ENCODE measurements at regions not wholly inside any gene's neighbourhood (a gene's known extent, or its start where the extent isn't known, plus 50 kb on each side); places are given as distances from the start of the nearest gene placed in this dataset.

GRCh38 chr6:77337392-77337791, 125.9 kb downstream of the HTR1B start:
- intact Hi-C loops (cut with micrococcal nuclease; ENCODE audit: unreplicated experiment): no loop called here
- Histone ChIP-seq H3K36me3 (ENCODE audit: control insufficient read depth, insufficient read depth, low read length) (no peaks in the 10 kb centered on the region), H3K4me1 (no peaks in the 10 kb centered on the region), H3K4me3 (ENCODE audit: low read depth, low read length) (no peak overlapping the region), H3K27me3 (replicated peaks; ENCODE audit: control insufficient read depth, insufficient read depth, low read length) (no peaks in the 10 kb centered on the region), H3K9me3 (no peaks in the 10 kb centered on the region; the same call in 1 of the 2 replicates)
- H3K9me3 Mint-ChIP-seq (ENCODE audit: unreplicated experiment): peaks cover 7% of the 10 kb centered on the region
- DNase-seq: no peak
- no peaks in the 10 kb centered on the region for H3K36me3 Mint-ChIP-seq (ENCODE audit: insufficient read depth, unreplicated experiment)
- ChIA-PET CTCF (no interaction called here), POLR2A (no interaction called here)
- H3K4me1 Mint-ChIP-seq (ENCODE audit: low read depth, unreplicated experiment): no peaks in the 10 kb centered on the region
- no peak overlapping the region for H3K4me3 Mint-ChIP-seq (ENCODE audit: unreplicated experiment)
- no peak overlapping the region for H3K27ac Mint-ChIP-seq (ENCODE audit: unreplicated experiment)
- TF ChIP-seq, protein P1, sequence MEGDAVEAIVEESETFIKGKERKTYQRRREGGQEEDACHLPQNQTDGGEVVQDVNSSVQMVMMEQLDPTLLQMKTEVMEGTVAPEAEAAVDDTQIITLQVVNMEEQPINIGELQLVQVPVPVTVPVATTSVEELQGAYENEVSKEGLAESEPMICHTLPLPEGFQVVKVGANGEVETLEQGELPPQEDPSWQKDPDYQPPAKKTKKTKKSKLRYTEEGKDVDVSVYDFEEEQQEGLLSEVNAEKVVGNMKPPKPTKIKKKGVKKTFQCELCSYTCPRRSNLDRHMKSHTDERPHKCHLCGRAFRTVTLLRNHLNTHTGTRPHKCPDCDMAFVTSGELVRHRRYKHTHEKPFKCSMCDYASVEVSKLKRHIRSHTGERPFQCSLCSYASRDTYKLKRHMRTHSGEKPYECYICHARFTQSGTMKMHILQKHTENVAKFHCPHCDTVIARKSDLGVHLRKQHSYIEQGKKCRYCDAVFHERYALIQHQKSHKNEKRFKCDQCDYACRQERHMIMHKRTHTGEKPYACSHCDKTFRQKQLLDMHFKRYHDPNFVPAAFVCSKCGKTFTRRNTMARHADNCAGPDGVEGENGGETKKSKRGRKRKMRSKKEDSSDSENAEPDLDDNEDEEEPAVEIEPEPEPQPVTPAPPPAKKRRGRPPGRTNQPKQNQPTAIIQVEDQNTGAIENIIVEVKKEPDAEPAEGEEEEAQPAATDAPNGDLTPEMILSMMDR (IDR thresholded peaks at IDR 0.05; ENCODE audit: insufficient read depth in 1 of 2, low read depth in 1 of 2, low read length in 1 of 2, severe bottlenecking in 1 of 2, unreplicated experiment in 1 of 2): no peak
- no peaks in the 10 kb centered on the region for H3K27me3 Mint-ChIP-seq (ENCODE audit: insufficient read depth, unreplicated experiment)
- BruUV-seq (replicated peaks): no TSS peak

DNA sequence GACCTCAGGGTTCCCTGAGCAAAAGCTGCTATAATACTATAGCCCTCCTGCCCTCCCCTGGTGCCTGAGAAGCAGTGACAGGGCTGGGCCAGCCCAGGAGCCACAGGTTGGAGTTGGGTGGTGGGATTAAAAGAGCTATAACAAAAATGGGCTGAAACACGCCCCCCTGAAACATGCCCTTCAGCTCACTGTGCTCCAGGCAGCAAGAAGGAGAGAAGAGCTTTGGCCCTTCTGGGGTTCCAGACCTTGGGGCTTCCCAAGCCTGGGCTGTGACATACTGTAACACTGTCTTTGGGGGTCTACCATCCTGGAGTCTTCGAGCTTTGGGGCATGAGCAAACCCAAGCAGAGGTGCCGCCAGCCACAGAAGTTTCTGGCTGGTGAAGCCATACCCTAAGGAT, 129.2 kb downstream of the HTR1B start:
- DNase-seq: no peak
- ChIA-PET POLR2A (no interaction called here), CTCF (no interaction called here)
- Mint-ChIP-seq H3K27ac (ENCODE audit: unreplicated experiment) (no peak overlapping the region), H3K27me3 (ENCODE audit: insufficient read depth, unreplicated experiment) (no peaks in the 10 kb centered on the region), H3K4me3 (ENCODE audit: unreplicated experiment) (no peak overlapping the region), H3K36me3 (ENCODE audit: insufficient read depth, unreplicated experiment) (no peaks in the 10 kb centered on the region), H3K9me3 (ENCODE audit: unreplicated experiment) (peaks cover 7% of the 10 kb centered on the region), H3K4me1 (ENCODE audit: low read depth, unreplicated experiment) (no peaks in the 10 kb centered on the region)
- TF ChIP-seq, protein P1 (IDR thresholded peaks at IDR 0.05; ENCODE audit: insufficient read depth in 1 of 2, low read depth in 1 of 2, low read length in 1 of 2, severe bottlenecking in 1 of 2, unreplicated experiment in 1 of 2): no peak
- H3K4me3 ChIP-seq (ENCODE audit: low read depth, low read length): no peak overlapping the region
- no peaks in the 10 kb centered on the region for H3K27me3 ChIP-seq (replicated peaks; ENCODE audit: control insufficient read depth, insufficient read depth, low read length)
- no peaks in the 10 kb centered on the region; the same call in 1 of the 2 replicates for H3K9me3 ChIP-seq
- H3K36me3 ChIP-seq (ENCODE audit: control insufficient read depth, insufficient read depth, low read length): no peaks in the 10 kb centered on the region
- no peaks in the 10 kb centered on the region for H3K4me1 ChIP-seq
- BruUV-seq (replicated peaks): no TSS peak
- intact Hi-C loops (cut with micrococcal nuclease; ENCODE audit: unreplicated experiment): no loop called here

DNA sequence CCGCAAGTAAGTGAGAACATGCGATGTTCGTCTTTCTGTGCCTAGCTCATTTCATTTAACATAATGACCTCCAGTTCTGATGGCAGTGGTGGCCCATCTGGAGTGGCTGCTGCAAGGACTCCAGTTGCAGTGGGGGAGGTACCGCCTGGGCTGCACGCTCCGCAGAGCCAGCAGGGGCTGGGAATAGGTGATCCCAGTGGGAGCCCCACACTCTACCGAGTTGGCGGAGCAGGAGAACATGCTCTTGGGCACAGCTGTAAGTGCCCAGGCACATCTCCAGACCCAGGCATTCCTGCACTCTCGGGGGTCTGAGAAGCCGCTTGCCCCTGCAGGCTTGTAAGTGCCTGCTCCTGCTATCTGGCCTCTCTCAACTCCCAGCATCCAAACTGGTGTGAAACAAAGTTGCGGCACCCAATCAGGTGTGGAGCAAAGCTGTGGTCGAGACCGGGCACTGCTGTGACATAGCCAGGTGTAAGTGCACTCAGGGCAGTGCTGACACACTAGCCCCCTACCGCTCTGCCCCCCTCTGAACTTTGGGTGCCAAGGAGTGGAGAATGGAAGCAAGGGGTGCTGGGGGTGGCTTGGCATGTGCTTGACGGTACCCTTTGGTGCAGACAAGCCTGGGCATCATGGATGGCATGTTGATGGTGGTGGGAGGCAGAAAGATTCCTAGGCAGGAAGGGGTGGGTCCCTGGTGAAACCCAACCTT, 130.2 kb downstream of the HTR1B start:
- ChIA-PET CTCF (no interaction called here), POLR2A (no interaction called here)
- no TSS peak for BruUV-seq (replicated peaks)
- no peaks in the 10 kb centered on the region for H3K36me3 Mint-ChIP-seq (ENCODE audit: insufficient read depth, unreplicated experiment)
- H3K4me1 ChIP-seq: no peaks in the 10 kb centered on the region
- TF ChIP-seq, protein P1 (IDR thresholded peaks at IDR 0.05; ENCODE audit: insufficient read depth in 1 of 2, low read depth in 1 of 2, low read length in 1 of 2, severe bottlenecking in 1 of 2, unreplicated experiment in 1 of 2): no peak
- no peaks in the 10 kb centered on the region; the same call in 1 of the 2 replicates for H3K9me3 ChIP-seq
- H3K4me3 ChIP-seq (ENCODE audit: low read depth, low read length): no peak overlapping the region
- H3K4me3 Mint-ChIP-seq (ENCODE audit: unreplicated experiment): no peak overlapping the region
- H3K27me3 ChIP-seq (replicated peaks; ENCODE audit: control insufficient read depth, insufficient read depth, low read length): no peaks in the 10 kb centered on the region
- no peak overlapping the region for H3K27ac Mint-ChIP-seq (ENCODE audit: unreplicated experiment)
- intact Hi-C loops (cut with micrococcal nuclease; ENCODE audit: unreplicated experiment): no loop called here
- no peak for DNase-seq
- no peaks in the 10 kb centered on the region for H3K4me1 Mint-ChIP-seq (ENCODE audit: low read depth, unreplicated experiment)
- peaks cover 4% of the 10 kb centered on the region for H3K9me3 Mint-ChIP-seq (ENCODE audit: unreplicated experiment)
- no peaks in the 10 kb centered on the region for H3K27me3 Mint-ChIP-seq (ENCODE audit: insufficient read depth, unreplicated experiment)
- H3K36me3 ChIP-seq (ENCODE audit: control insufficient read depth, insufficient read depth, low read length): no peaks in the 10 kb centered on the region
